ENCODE measurements at regions not wholly inside any gene's neighbourhood (a gene's known extent, or its start where the extent isn't known, plus 50 kb on each side); places are given as distances from the start of the nearest gene placed in this dataset.

DNA sequence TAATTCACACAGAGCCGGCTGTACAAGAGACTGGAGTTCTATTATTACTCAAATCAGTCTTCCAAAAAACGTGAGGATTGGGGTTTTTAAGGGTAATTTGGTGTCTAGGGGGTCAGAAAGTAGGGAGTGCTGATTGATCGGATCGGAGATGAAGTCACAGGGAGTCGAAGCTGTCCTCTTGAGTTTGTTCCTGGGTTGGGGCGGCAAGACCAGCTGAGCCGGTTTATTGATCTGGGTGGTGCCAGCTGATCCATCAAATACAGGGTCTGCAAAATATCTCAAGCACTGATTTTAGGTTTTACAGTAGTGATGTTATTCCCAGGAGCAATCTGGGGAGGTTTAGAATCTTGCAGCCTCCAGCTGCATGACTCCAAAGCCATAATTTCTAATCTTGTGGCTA is 262.7 kb downstream of the KCNRG start:
- TF ChIP-seq POLR2A (IDR thresholded peaks at IDR 0.05; ENCODE audit: low read depth, low read length) = no peak
- no peak for TF ChIP-seq POLR2AphosphoS5 (IDR thresholded peaks at IDR 0.05; ENCODE audit: low read depth, low read length)
- no peak for TF ChIP-seq TAF1 (IDR thresholded peaks at IDR 0.05; ENCODE audit: low read depth, low read length)
- TF ChIP-seq SPI1 (IDR thresholded peaks at IDR 0.05; ENCODE audit: low read depth, low read length) = no peak
- TF ChIP-seq POU2F2 (IDR thresholded peaks at IDR 0.05; ENCODE audit: low read depth, low read length) = no peak
- no peak for TF ChIP-seq PAX5 (IDR thresholded peaks at IDR 0.05; ENCODE audit: insufficient read depth, low read length, severe bottlenecking)

Data from GM12891 (cell line).